PC-9 (cell line): ENCODE measurements at regions not wholly inside any gene's neighbourhood (a gene's known extent, or its start where the extent isn't known, plus 50 kb on each side); places are given as distances from the start of the nearest gene placed in this dataset.
A peak's percentile ranks its signal among the peaks of the same experiment; 100 is the strongest.

ENCODE experiments used
- BruUV-seq: library from RNA; stranded (reverse); fragments of 400-500 nt; replicated peaks from 2 replicates; lab custom pipeline; 2021; lab: Mats Ljungman, UMichigan
- CTCF ChIA-PET: fragments of 300-600 bp; sonication (Branson Sonifier 250); formaldehyde crosslinking; loops from one replicate; lab custom pipeline; 2022; ENCODE audit warnings: antibody characterized with exemption; lab: Charles Lee
- POLR2A ChIA-PET: fragments of 300-600 bp; sonication (Branson Sonifier 250); formaldehyde crosslinking; loops from one replicate; lab custom pipeline; 2022; ENCODE audit warnings: antibody characterized with exemption; ENCODE audit not compliant: unreplicated experiment; lab: Charles Lee
- DNase-seq, 2 experiments: peaks; one replicate each; pipeline versions ENCODE4 v3.0.0 to v3.0.0-alpha.2; 2015 to 2022; ENCODE audit warnings: mixed read lengths in 1 of 2
- H2AFZ ChIP-seq: fragments of 200-600 bp; sonication (generic); 2 replicates; pipeline ENCODE4 v1.8.1; 2017; ENCODE audit warnings: antibody characterized with exemption
- H3F3A ChIP-seq: fragments of 200-600 bp; sonication (generic); 2 replicates; pipeline ENCODE4 v1.8.1; 2017; ENCODE audit warnings: antibody characterized with exemption, mild to moderate bottlenecking, low read depth; ENCODE audit not compliant: insufficient read depth
- H3K27ac ChIP-seq: fragments of 200-600 bp; sonication (generic); 2 replicates; pipeline ENCODE4 v1.6.1; 2016; ENCODE audit warnings: mixed run types
- H3K27me3 ChIP-seq: fragments of 200-600 bp; sonication (generic); 2 replicates; pipeline ENCODE4 v1.6.1; 2016; ENCODE audit warnings: low read depth, mixed run types; ENCODE audit not compliant: insufficient read depth
- H3K36me3 ChIP-seq: fragments of 200-600 bp; sonication (generic); 2 replicates; pipeline ENCODE4 v1.6.1; 2016; ENCODE audit warnings: low read depth, mixed run types
- H3K4me1 ChIP-seq: fragments of 200-600 bp; sonication (generic); replicated peaks from 2 replicates; pipeline ENCODE4 v1.6.1; 2016; ENCODE audit warnings: mixed run types; ENCODE audit not compliant: insufficient read depth
- H3K4me2 ChIP-seq: fragments of 200-600 bp; sonication (generic); 2 replicates; pipeline ENCODE4 v1.6.1; 2017; ENCODE audit warnings: mixed run types
- H3K4me3 ChIP-seq: fragments of 200-600 bp; sonication (generic); 2 replicates; pipeline ENCODE4 v1.6.1; 2016; ENCODE audit warnings: mixed run types
- H3K79me2 ChIP-seq: fragments of 200-600 bp; sonication (generic); 2 replicates; pipeline ENCODE4 v1.6.1; 2017; ENCODE audit warnings: low read depth, mixed run types
- H3K9me2 ChIP-seq: fragments of 200-600 bp; sonication (generic); 2 replicates; pipeline ENCODE4 v1.8.1; 2017; ENCODE audit warnings: mild to moderate bottlenecking; ENCODE audit not compliant: insufficient read depth
- H3K9me3 ChIP-seq: fragments of 200-600 bp; sonication (generic); 2 replicates; pipeline ENCODE4 v1.8.1; 2016; ENCODE audit warnings: low read depth; ENCODE audit not compliant: insufficient read depth
- H4K20me1 ChIP-seq: fragments of 200-600 bp; sonication (generic); 2 replicates; pipeline ENCODE4 v1.8.1; 2017; ENCODE audit not compliant: insufficient read depth
- EZH2 ChIP-seq: fragments of 200-600 bp; sonication (generic); IDR thresholded peaks from 2 replicates; pipeline ENCODE4 v1.8.0; 2017; ENCODE audit warnings: antibody characterized with exemption, low read depth
- intact Hi-C: fragments of 100-400 bp; cut with micrococcal nuclease; formaldehyde crosslinking; loops from one replicate; pipeline ENCODE4 v1.10.0; 2022; ENCODE audit not compliant: unreplicated experiment
- TF ChIP-seq, protein P1 (sequence below): fragments of 200-600 bp; sonication (generic); conservative IDR thresholded peaks from 2 replicates; pipeline ENCODE4 v1.6.1; 2017; ENCODE audit warnings: mixed run types, antibody characterized with exemption, mild to moderate bottlenecking, moderate library complexity

DNA sequence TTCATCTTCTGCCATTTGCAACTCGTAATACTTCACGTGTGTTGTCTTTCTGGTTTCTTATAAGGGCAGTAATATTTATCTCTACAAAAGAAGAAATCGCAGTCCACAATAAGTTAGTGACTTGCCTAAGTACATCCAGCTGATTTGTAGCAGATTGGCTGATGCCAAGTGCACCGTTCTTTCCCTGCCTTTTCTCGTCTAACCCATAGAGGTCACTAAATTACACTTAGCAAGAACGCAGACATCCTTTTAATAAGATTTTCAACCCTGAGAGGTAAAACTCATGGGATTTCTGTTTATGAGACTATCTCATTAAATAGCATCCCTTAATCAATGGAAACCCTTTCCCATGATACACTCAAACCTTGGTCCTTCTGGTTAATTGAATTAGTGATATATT lies 408.6 kb upstream of the ACTRT1 start:
- no TSS peak for BruUV-seq
- no peak for TF ChIP-seq EZH2
- TF ChIP-seq, protein P1, sequence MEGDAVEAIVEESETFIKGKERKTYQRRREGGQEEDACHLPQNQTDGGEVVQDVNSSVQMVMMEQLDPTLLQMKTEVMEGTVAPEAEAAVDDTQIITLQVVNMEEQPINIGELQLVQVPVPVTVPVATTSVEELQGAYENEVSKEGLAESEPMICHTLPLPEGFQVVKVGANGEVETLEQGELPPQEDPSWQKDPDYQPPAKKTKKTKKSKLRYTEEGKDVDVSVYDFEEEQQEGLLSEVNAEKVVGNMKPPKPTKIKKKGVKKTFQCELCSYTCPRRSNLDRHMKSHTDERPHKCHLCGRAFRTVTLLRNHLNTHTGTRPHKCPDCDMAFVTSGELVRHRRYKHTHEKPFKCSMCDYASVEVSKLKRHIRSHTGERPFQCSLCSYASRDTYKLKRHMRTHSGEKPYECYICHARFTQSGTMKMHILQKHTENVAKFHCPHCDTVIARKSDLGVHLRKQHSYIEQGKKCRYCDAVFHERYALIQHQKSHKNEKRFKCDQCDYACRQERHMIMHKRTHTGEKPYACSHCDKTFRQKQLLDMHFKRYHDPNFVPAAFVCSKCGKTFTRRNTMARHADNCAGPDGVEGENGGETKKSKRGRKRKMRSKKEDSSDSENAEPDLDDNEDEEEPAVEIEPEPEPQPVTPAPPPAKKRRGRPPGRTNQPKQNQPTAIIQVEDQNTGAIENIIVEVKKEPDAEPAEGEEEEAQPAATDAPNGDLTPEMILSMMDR, result 0 out of 2 replicates have a peak, but pooled peaks have one; percentile 15
- ChIA-PET CTCF (no interaction called here), POLR2A (no interaction called here)
- Histone ChIP-seq H3K9me3 (no peaks in the 10 kb centered on the region), H2AFZ (no peak overlapping the region), H3K9me2 (no peaks in the 10 kb centered on the region), H3K36me3 (no peaks in the 10 kb centered on the region), H3K4me2 (no peak overlapping the region), H3K4me1 (no peaks in the 10 kb centered on the region), H3K27me3 (no peaks in the 10 kb centered on the region), H3F3A (no peaks in the 10 kb centered on the region), H4K20me1 (no peaks in the 10 kb centered on the region), H3K79me2 (no peaks in the 10 kb centered on the region), H3K4me3 (no peak overlapping the region), H3K27ac (no peak overlapping the region)
- intact Hi-C loops, result no loop called here
- DNase-seq, result no peak

DNA sequence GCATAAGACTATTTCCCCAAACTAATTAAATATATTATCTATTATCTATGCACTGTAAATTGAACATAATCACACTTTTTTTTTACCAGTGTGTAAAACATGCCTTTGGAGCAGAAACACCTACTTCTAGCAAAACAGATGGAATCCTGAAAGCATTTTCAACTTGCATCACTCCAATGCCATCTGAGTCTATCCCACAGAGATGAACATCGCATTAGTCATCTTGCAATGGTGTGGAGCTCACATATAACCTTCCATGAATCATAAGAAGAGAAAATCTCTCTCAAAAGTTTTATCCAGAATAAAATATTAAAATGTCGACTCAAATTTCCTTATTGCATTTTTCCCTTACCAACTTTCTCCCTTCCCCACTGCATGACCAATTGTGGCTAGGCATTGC lies 406.7 kb upstream of the ACTRT1 start:
- Histone ChIP-seq H3K4me2 (no peak overlapping the region), H3K27ac (no peak overlapping the region), H3K27me3 (no peaks in the 10 kb centered on the region), H4K20me1 (no peaks in the 10 kb centered on the region), H3K9me3 (no peaks in the 10 kb centered on the region), H3K36me3 (no peaks in the 10 kb centered on the region), H2AFZ (no peak overlapping the region), H3K9me2 (no peaks in the 10 kb centered on the region), H3K4me3 (no peak overlapping the region), H3K79me2 (no peaks in the 10 kb centered on the region), H3F3A (no peaks in the 10 kb centered on the region), H3K4me1 (no peaks in the 10 kb centered on the region)
- no peak for TF ChIP-seq EZH2
- TF ChIP-seq, protein P1, result no peak
- BruUV-seq, result no TSS peak
- ChIA-PET POLR2A (no interaction called here), CTCF (no interaction called here)
- intact Hi-C loops, result no loop called here
- DNase-seq, result no peak

DNA sequence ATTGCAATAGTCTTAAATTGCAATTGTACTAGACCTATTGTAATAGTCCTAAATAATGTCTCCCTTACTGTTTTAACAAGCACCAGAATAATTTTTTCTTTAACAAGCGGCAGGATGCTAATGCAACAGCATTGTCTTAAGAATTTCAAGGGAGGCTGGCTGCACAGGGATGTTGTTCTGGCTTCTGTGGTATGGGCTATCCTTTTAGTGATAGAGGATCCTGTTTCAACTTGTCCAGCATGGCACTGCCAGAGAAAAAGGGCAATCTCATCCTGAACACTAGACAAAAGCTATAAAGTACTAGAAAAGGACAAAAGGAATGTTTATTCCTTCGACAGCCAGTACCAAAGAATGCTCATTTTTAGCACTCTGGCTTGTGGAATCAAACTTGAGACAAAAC lies 405.5 kb upstream of the ACTRT1 start:
- Histone ChIP-seq H3K4me2 (no peak overlapping the region), H3F3A (no peaks in the 10 kb centered on the region), H3K4me3 (no peak overlapping the region), H3K79me2 (no peaks in the 10 kb centered on the region), H3K4me1 (no peaks in the 10 kb centered on the region), H3K27ac (no peak overlapping the region), H2AFZ (no peak overlapping the region), H3K9me2 (no peaks in the 10 kb centered on the region), H3K27me3 (no peaks in the 10 kb centered on the region), H3K36me3 (no peaks in the 10 kb centered on the region), H4K20me1 (no peaks in the 10 kb centered on the region), H3K9me3 (no peaks in the 10 kb centered on the region)
- TF ChIP-seq, protein P1, result no peak
- TF ChIP-seq EZH2, result no peak
- intact Hi-C loops, result no loop called here
- no TSS peak for BruUV-seq
- CTCF ChIA-PET, result no interaction called here
- DNase-seq, result no peak
- POLR2A ChIA-PET, result no interaction called here
